AG10803 (cell line): ENCODE measurements at regions not wholly inside any gene's neighbourhood (a gene's known extent, or its start where the extent isn't known, plus 50 kb on each side); places are given as distances from the start of the nearest gene placed in this dataset.
"Not testable (repeated sequence)": the region's sequence is repeated elsewhere in the genome, so short reads cannot be mapped to it uniquely, and the experiment has no call there.

Experiments used
- DNase-seq: peaks from one replicate; pipeline ENCODE4 v3.0.0; 2010; ENCODE audit warnings: low read depth
- H3K4me3 ChIP-seq: 2 replicates; pipeline ENCODE4 v1.5.1; 2011; ENCODE audit warnings: mild to moderate bottlenecking, low read length, control low read depth
- CTCF ChIP-seq: conservative IDR thresholded peaks from 2 replicates; pipeline ENCODE4 v1.5.1; 2011; ENCODE audit warnings: mild to moderate bottlenecking, low read length, control low read depth, inconsistent platforms

GRCh38 chr12:40431169-40431568, 206.4 kb downstream of the LRRK2 start:
- no peak for TF ChIP-seq CTCF
- DNase-seq: no peak
- no peak overlapping the region for H3K4me3 ChIP-seq

DNA sequence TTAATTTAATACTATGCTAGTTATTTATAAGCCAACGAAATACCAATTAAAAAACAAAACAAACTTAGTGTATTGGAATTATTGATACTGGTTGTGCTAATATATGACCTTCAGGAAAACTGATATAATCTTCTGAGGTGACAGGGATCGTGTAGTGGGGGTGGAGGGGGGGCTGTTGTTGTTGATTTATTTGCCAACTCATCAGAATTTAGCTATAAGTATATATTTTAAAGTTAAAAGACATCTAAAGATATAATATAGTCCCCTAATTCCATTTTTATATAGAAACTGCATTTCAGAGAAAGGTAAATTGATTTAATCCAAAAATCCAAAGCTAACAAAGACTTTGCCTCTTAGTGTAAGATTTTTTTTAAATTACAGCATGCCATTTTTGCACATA, 210.5 kb downstream of the LRRK2 start:
- DNase-seq: no peak
- H3K4me3 ChIP-seq: no peak overlapping the region
- TF ChIP-seq CTCF: no peak

GRCh38 chr12:40435951-40436350, 211.2 kb downstream of the LRRK2 start:
- no peak for TF ChIP-seq CTCF
- H3K4me3 ChIP-seq: no peak overlapping the region
- DNase-seq: no peak

DNA sequence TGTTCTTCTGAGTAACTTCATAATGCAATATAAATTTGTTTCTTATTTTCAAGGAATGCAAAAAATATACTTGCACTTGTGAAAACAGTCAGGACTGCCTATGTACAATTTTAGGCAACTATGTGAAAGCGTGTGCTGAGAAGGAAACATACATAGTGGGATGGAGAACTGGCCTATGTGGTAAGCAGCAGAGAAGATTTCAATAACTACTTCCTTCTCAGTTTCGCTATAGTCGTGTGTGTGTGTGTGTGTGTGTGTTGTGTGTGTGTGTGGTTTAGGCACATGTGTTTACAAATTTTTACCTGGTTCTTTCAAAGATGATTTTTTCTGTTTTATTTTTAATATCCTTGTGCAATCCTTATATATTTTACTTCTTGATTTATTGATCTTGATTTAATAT, 211.8 kb downstream of the LRRK2 start:
- no peak overlapping the region for H3K4me3 ChIP-seq

GRCh38 chr12:40439771-40440492, 215.1 kb downstream of the LRRK2 start:
- DNase-seq: no peak
- H3K4me3 ChIP-seq: no peak overlapping the region
- TF ChIP-seq CTCF: no peak

More for the DNA sequence above, 211.8 kb downstream of the LRRK2 start:
- no peak for TF ChIP-seq CTCF
- DNase-seq: no peak

- no peak for TF ChIP-seq CTCF
- DNase-seq: no peak
- H3K4me3 ChIP-seq: no peak overlapping the region
These were observed 219.4 kb downstream of the LRRK2 start for GRCh38 chr12:40444174-40444573.

- H3K4me3 ChIP-seq: no peak overlapping the region
- DNase-seq: peak; percentile 6
- TF ChIP-seq CTCF: peak; percentile 55
These were observed 221.6 kb downstream of the LRRK2 start for GRCh38 chr12:40446385-40446784.

- DNase-seq, H3K4me3 ChIP-seq: not testable (repeated sequence)
These were observed 223.7 kb downstream of the LRRK2 start for GRCh38 chr12:40448523-40448922.
